H1 (cell line): ENCODE measurements at regions not wholly inside any gene's neighbourhood (a gene's known extent, or its start where the extent isn't known, plus 50 kb on each side); places are given as distances from the start of the nearest gene placed in this dataset.

ENCODE experiments used
- CTCF ChIA-PET: fragments of 300-600 bp; sonication (Branson Sonifier 250); formaldehyde crosslinking; loops from one replicate; lab custom pipeline; 2021; ENCODE audit not compliant: partially characterized antibody; lab: Charles Lee
- POLR2A ChIA-PET: fragments of 300-600 bp; sonication (Branson Sonifier 250); formaldehyde crosslinking; loops from one replicate; lab custom pipeline; 2021; ENCODE audit warnings: inconsistent platforms; ENCODE audit not compliant: partially characterized antibody; lab: Charles Lee
- DNase-seq, 2 experiments: peaks; one replicate each; pipeline versions ENCODE4 v3.0.0 to v3.0.0-alpha.2; 2010 to 2022; ENCODE audit warnings: low spot score in 2 of 2, low read depth in 1 of 2, mixed read lengths in 1 of 2
- FAIRE-seq: peaks from 2 replicates; lab custom pipeline; 2011; peaks lifted over from hg19 to GRCh38; lab: Jason Lieb, UNC
- H2AFZ ChIP-seq: 2 replicates; pipeline ENCODE4 v1.8.1; 2012; ENCODE audit warnings: low read length, inconsistent platforms
- H2AK5ac ChIP-seq: 2 replicates; pipeline ENCODE4 v1.6.1; 2013; ENCODE audit warnings: low read depth, low read length
- H2BK120ac ChIP-seq: replicated peaks from 2 replicates; pipeline ENCODE3; 2013; ENCODE audit warnings: low read depth, low read length, inconsistent platforms
- H2BK12ac ChIP-seq: 2 replicates; pipeline ENCODE4 v1.6.1; 2013; ENCODE audit warnings: low read depth, low read length
- H2BK15ac ChIP-seq: 2 replicates; pipeline ENCODE4 v1.6.1; 2013; ENCODE audit warnings: low read length
- H2BK20ac ChIP-seq: 2 replicates; pipeline ENCODE4 v1.6.1; 2013; ENCODE audit warnings: low read length
- H2BK5ac ChIP-seq: 2 replicates; pipeline ENCODE4 v1.6.1; 2013; ENCODE audit warnings: low read depth, low read length
- H3K14ac ChIP-seq: 2 replicates; pipeline ENCODE4 v1.6.1; 2013; ENCODE audit warnings: inconsistent platforms; ENCODE audit not compliant: insufficient read length
- H3K18ac ChIP-seq: 2 replicates; pipeline ENCODE4 v1.6.1; 2013; ENCODE audit warnings: low read length; ENCODE audit errors: extremely low read depth
- H3K23ac ChIP-seq: 2 replicates; pipeline ENCODE4 v1.6.1; 2013; ENCODE audit warnings: inconsistent platforms; ENCODE audit not compliant: insufficient read length
- H3K23me2 ChIP-seq: 2 replicates; pipeline ENCODE4 v1.6.1; 2013; ENCODE audit warnings: low read depth, low read length
- H3K27ac ChIP-seq: 2 replicates; pipeline ENCODE4 v1.6.1; 2011; ENCODE audit warnings: low read depth, low read length, inconsistent platforms
- H3K27me3 ChIP-seq, 4 experiments: replicated peaks in 1 of 4; 1 replicate in 1 of 4; 2 replicates in 3 of 4; pipeline versions ENCODE4 v1.6.1 to v1.8.1; 2011 to 2013; ENCODE audit warnings: low read length in 3 of 4, mild to moderate bottlenecking in 3 of 4, inconsistent platforms in 2 of 4, mixed read lengths in 2 of 4, moderate library complexity in 1 of 4; ENCODE audit not compliant: control insufficient read depth in 3 of 4, insufficient read depth in 3 of 4; ENCODE audit errors: extremely low read depth in 1 of 4
- H3K36me3 ChIP-seq, 4 experiments: 2 replicates each; pipeline versions ENCODE4 v1.6.1 to v1.8.1; 2011 to 2013; ENCODE audit warnings: mild to moderate bottlenecking in 4 of 4, low read length in 3 of 4, moderate library complexity in 2 of 4, control low read depth in 1 of 4, inconsistent platforms in 1 of 4; ENCODE audit not compliant: insufficient read depth in 4 of 4, control insufficient read depth in 2 of 4
- H3K4ac ChIP-seq: replicated peaks from 2 replicates; pipeline ENCODE3; 2013; ENCODE audit warnings: low read length, low read depth, mixed read lengths, inconsistent platforms; ENCODE audit not compliant: insufficient read length
- H3K4me1 ChIP-seq, 4 experiments: replicated peaks in 1 of 4; 1 replicate in 1 of 4; 2 replicates in 3 of 4; pipeline versions ENCODE4 v1.6.1 to v1.8.1; 2011 to 2013; ENCODE audit warnings: low read length in 3 of 4, inconsistent platforms in 2 of 4, mixed read lengths in 1 of 4; ENCODE audit not compliant: insufficient read depth in 4 of 4, control insufficient read depth in 3 of 4
- H3K4me2 ChIP-seq, 2 experiments: 2 replicates each; pipeline versions ENCODE4 v1.6.1 to v1.8.1; 2011 to 2013; ENCODE audit warnings: low read depth in 2 of 2, low read length in 2 of 2, control low read depth in 1 of 2, inconsistent platforms in 1 of 2, mild to moderate bottlenecking in 1 of 2; ENCODE audit not compliant: insufficient read depth in 1 of 2
- H3K4me3 ChIP-seq, 4 experiments: fragments of 200-600, 300-600 bp in 1 of 4; sonication (generic), shearing (Covaris generic), sonication (Bioruptor Twin) in 1 of 4; 2 replicates each; pipeline versions ENCODE4 v1.5.1 to v1.8.1; 2011 to 2016; ENCODE audit warnings: low read length in 4 of 4, low read depth in 3 of 4, control low read depth in 2 of 4, inconsistent platforms in 2 of 4, mild to moderate bottlenecking in 2 of 4, mixed read lengths in 1 of 4, moderate library complexity in 1 of 4; ENCODE audit not compliant: insufficient read depth in 2 of 4; ENCODE audit errors: extremely low read depth in 1 of 4
- H3K56ac ChIP-seq: replicated peaks from 2 replicates; pipeline ENCODE3; 2013; ENCODE audit warnings: low read depth, mild to moderate bottlenecking, mixed read lengths, low read length, inconsistent platforms; ENCODE audit not compliant: insufficient read length
- H3K79me1 ChIP-seq: 2 replicates; pipeline ENCODE4 v1.6.1; 2013; ENCODE audit warnings: low read depth, low read length, control low read depth
- H3K79me2 ChIP-seq, 2 experiments: 2 replicates each; pipeline versions ENCODE4 v1.6.1 to v1.8.1; 2012 to 2013; ENCODE audit warnings: low read length in 2 of 2, mild to moderate bottlenecking in 2 of 2, inconsistent platforms in 1 of 2; ENCODE audit not compliant: insufficient read depth in 2 of 2, control insufficient read depth in 1 of 2
- H3K9ac ChIP-seq, 4 experiments: replicated peaks in 1 of 4; 1 replicate in 1 of 4; 2 replicates in 3 of 4; pipeline versions ENCODE4 v1.6.1 to v1.8.1; 2011 to 2013; ENCODE audit warnings: low read depth in 3 of 4, low read length in 3 of 4, control low read depth in 2 of 4, mild to moderate bottlenecking in 2 of 4, moderate library complexity in 2 of 4, inconsistent platforms in 1 of 4; ENCODE audit errors: extremely low read depth in 1 of 4
- H3K9me3 ChIP-seq, 2 experiments: 2 replicates each; pipeline versions ENCODE4 v1.6.1 to v1.8.1; 2012 to 2013; ENCODE audit warnings: mild to moderate bottlenecking in 2 of 2, moderate library complexity in 2 of 2, control low read depth in 1 of 2, inconsistent platforms in 1 of 2, low read depth in 1 of 2, low read length in 1 of 2, mixed read lengths in 1 of 2; ENCODE audit not compliant: insufficient read depth in 2 of 2
- H4K20me1 ChIP-seq, 2 experiments: replicated peaks in 1 of 2; 2 replicates each; pipeline versions ENCODE3 to v1.8.1; 2011 to 2013; ENCODE audit warnings: inconsistent platforms in 2 of 2, low read length in 2 of 2, mild to moderate bottlenecking in 1 of 2; ENCODE audit not compliant: insufficient read depth in 2 of 2, control insufficient read depth in 1 of 2
- H4K5ac ChIP-seq: 2 replicates; pipeline ENCODE4 v1.6.1; 2013; ENCODE audit warnings: low read length, low read depth, mixed read lengths, inconsistent platforms; ENCODE audit not compliant: insufficient read length
- H4K8ac ChIP-seq: 2 replicates; pipeline ENCODE4 v1.8.0; 2013; ENCODE audit warnings: mild to moderate bottlenecking, moderate library complexity, low read length, inconsistent platforms; ENCODE audit not compliant: insufficient read depth; ENCODE audit errors: extremely low read depth
- H4K91ac ChIP-seq: replicated peaks from 2 replicates; pipeline ENCODE3; 2013; ENCODE audit warnings: low read length, mixed read lengths, inconsistent platforms; ENCODE audit not compliant: insufficient read length
- CBX5 ChIP-seq: fragments of 300-800, 300-1000 bp; sonication (generic); IDR thresholded peaks from 2 replicates; pipeline ENCODE4 v1.7.1; 2016; ENCODE audit warnings: antibody characterized with exemption, low read length, low read depth
- CTBP2 ChIP-seq: IDR thresholded peaks from 2 replicates; pipeline ENCODE4 v1.7.0; 2011; ENCODE audit warnings: borderline replicate concordance, mild to moderate bottlenecking, moderate library complexity, mixed read lengths, low read length; ENCODE audit not compliant: insufficient read depth, insufficient read length
- GTF2F1 ChIP-seq: IDR thresholded peaks from 2 replicates; pipeline ENCODE4 v1.6.1; 2012; ENCODE audit warnings: low read depth, low read length, improper control_type of control experiment, borderline replicate concordance
- MAFK ChIP-seq: IDR thresholded peaks from 2 replicates; pipeline ENCODE4 v1.6.1; 2012; ENCODE audit warnings: low read depth, mild to moderate bottlenecking, improper control_type of control experiment, low read length
- POU5F1 ChIP-seq: IDR thresholded peaks from 2 replicates; pipeline ENCODE4 v1.6.1; 2011; ENCODE audit warnings: low read depth, mild to moderate bottlenecking, low read length, moderate library complexity
- RBBP5 ChIP-seq: IDR thresholded peaks from 2 replicates; pipeline ENCODE4 v1.7.1; 2012; ENCODE audit warnings: low read depth, mild to moderate bottlenecking, inconsistent platforms, low read length, moderate library complexity, borderline replicate concordance
- RFX5 ChIP-seq: IDR thresholded peaks from 2 replicates; pipeline ENCODE4 v1.6.1; 2011; ENCODE audit warnings: low read depth, low read length, improper control_type of control experiment, borderline replicate concordance
- RXRA ChIP-seq: IDR thresholded peaks from 2 replicates; pipeline ENCODE4 v1.6.1; 2011; ENCODE audit warnings: low read depth, mild to moderate bottlenecking, low read length, moderate library complexity; ENCODE audit not compliant: insufficient read depth
- SUZ12 ChIP-seq: fragments of 200-600 bp; sonication (generic); IDR thresholded peaks from 2 replicates; pipeline ENCODE4 v1.6.1; 2012; ENCODE audit warnings: mild to moderate bottlenecking, inconsistent platforms, low read length, moderate library complexity, mixed read lengths
- WGBS, 2 experiments: shearing (Covaris generic) in 1 of 2; methylation state at CpG; one replicate each; pipeline versions ENCODE4 v1.1.6 to v1.1.7; 2013 to 2015; ENCODE audit warnings: low lambda C conversion rate in 2 of 2, mixed read lengths in 2 of 2, inconsistent platforms in 1 of 2, low coverage in 1 of 2, missing lambda C conversion rate in 1 of 2; ENCODE audit not compliant: insufficient replicate concordance in 2 of 2, insufficient coverage in 1 of 2, insufficient read length in 1 of 2; ENCODE audit errors: extremely low coverage in 1 of 2, missing lambda C conversion rate in 1 of 2; 5-methylcytosine and 5-hydroxymethylcytosine counted together
- TF ChIP-seq, protein P1 (sequence below): IDR thresholded peaks from 2 replicates; pipeline ENCODE4 v1.6.1; 2011; ENCODE audit warnings: low read depth, mild to moderate bottlenecking, low read length; ENCODE audit not compliant: insufficient read depth

- 88% methylated on average over 1 of the region's 1 CpG; no CpG with 5 or more reads in 1 of the 2 experiments for WGBS, 2 experiments
- no peak for TF ChIP-seq CBX5
- TF ChIP-seq MAFK = no peak
- TF ChIP-seq CTBP2 = no peak
- TF ChIP-seq, protein P1, sequence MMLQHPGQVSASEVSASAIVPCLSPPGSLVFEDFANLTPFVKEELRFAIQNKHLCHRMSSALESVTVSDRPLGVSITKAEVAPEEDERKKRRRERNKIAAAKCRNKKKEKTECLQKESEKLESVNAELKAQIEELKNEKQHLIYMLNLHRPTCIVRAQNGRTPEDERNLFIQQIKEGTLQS = no peak
- no peak for TF ChIP-seq RBBP5
- no peak for TF ChIP-seq POU5F1
- no peak for TF ChIP-seq RFX5
- no peak for TF ChIP-seq GTF2F1
- no peak for TF ChIP-seq SUZ12
- no peak for TF ChIP-seq RXRA
These were observed 168.7 kb upstream of the RSPO3 start for GRCh38 chr6:126949786-126950185.

More at GRCh38 chr6:126949786-126950185, 168.7 kb upstream of the RSPO3 start:
- Histone ChIP-seq H2AFZ (no peak overlapping the region), H3K9me3 (no peaks in the 10 kb centered on the region), H3K27ac (no peak overlapping the region), H3K14ac (no peak overlapping the region), H3K23me2 (no peaks in the 10 kb centered on the region), H3K23ac (no peak overlapping the region), H4K5ac (no peak overlapping the region), H3K79me1 (no peaks in the 10 kb centered on the region), H2BK120ac (no peak overlapping the region), H4K8ac (no peak overlapping the region), H3K4me1 (no peaks in the 10 kb centered on the region), H3K4ac (no peak overlapping the region), H4K20me1 (no peaks in the 10 kb centered on the region), H2AK5ac (no peak overlapping the region), H3K27me3 (no peaks in the 10 kb centered on the region), H2BK12ac (no peak overlapping the region), H2BK20ac (no peak overlapping the region), H3K4me2 (no peak overlapping the region), H3K36me3 (no peaks in the 10 kb centered on the region), H3K9ac (no peak overlapping the region), H2BK5ac (no peak overlapping the region), H3K56ac (no peak overlapping the region), H3K18ac (no peak overlapping the region), H3K4me3 (no peak overlapping the region), H2BK15ac (no peak overlapping the region), H3K79me2 (no peaks in the 10 kb centered on the region), H4K91ac (no peak overlapping the region)
- DNase-seq (no peak), FAIRE-seq (no peak)
- POLR2A ChIA-PET = no interaction called here
- CTCF ChIA-PET = no interaction called here
